NCI-H446 (cell line): ENCODE measurements at regions not wholly inside any gene's neighbourhood (a gene's known extent, or its start where the extent isn't known, plus 50 kb on each side); places are given as distances from the start of the nearest gene placed in this dataset.
A peak's percentile ranks its signal among the peaks of the same experiment; 100 is the strongest.

Experiments used
- DNase-seq, 2 experiments: peaks; one replicate each; lab custom pipeline; 2025; lab: John Stamatoyannopoulos, UW

DNA sequence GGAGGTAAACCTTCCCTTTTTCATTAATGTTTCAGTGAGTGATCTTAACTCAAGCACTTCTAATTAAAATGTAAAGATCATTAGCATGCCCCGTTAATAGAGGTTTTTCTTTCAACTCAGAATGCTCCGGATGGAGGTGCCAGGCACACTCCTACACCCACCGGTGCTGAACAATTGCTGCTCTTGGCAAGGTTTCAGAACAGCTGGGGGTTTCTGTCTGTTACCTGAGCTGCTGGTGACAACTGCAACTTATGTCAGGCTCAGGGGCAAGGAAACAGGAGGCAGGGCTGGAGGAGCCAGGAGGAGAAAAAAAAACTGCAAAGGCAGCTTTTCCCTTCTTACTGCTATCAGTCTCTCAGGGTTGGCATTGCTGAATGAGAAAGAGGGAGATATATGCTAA is 250.1 kb downstream of the DIPK2A start:
- DNase-seq, result peak in 1 of 2 experiments; percentile 14

DNA sequence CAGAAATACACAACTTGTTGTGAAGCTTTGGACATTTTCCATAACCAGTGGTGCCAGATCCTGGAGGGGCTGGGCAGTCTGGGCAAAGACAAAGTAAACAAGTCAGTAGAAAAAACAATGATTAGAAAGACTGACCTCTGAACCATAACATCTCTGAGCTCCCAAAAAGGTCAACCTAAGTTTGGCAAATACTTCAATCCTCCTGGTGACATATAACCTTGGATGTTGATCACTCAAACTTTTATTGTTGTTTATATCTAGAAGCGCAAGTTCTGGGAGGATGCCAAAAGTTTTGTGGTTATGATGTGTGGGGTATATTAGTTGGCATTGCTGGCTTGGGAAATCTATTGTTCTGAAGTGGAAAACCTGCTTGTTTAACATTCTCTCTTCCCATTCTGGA is 257.7 kb downstream of the DIPK2A start:
- DNase-seq, result peak; percentile 40 to 83

DNA sequence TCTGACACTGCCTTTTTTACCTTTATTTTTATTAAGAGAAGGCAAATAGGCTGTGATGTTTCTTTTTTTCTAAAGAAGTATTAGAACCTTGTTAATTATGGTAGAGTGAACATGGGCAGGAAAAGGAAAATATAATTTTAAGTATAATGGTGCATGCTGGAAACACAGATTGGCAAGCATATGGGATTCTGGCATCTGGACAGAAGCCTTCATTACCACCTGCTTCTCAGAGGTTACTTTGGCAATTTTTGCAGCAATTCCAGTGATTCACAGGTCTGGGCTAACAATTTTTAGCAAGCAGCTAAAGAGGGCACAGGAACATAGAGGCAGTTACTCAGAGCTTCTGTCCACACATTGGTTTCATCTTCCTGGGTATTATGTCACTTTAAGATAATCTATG is 258.3 kb downstream of the DIPK2A start:
- peak; percentile 84 to 98 for DNase-seq

DNA sequence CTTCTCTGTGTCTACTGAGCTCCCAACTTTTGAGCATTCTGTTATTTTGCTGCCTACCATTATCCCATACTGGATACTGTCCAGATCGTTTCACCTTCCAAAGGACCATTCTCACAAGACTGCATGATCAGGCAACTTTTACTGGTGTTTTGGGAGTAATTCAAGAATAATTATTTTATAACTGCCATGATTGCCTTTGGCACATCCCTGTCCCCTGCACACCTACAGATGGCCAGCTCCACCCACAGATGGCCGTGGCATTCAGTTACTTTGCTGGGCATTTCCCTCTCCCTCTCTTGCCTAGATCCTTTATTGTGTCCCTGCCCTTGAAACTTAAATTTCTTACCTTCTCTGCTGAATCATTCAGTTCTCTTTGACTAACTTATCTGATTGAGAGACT is 263.9 kb downstream of the DIPK2A start:
- DNase-seq, result peak in 1 of 2 experiments; percentile 58

DNA sequence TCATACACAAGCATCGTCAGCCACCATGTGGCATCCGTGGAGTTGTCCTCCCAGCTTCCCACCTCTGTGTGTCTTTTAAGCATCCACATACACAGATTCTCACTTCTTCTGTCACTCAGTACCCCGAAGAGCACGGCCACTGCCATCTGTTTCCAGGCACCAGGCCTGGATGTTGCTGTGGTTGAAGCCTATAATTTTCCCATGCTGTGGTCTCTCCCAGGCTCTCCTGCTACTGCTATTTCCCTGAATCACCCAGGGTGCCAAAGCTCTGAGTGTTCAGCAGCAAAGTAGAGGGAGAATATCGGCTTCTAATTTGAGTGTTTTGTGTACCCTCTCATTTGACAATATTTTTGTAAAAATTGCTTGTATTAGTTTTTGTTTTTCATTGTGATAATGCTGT is 265.7 kb downstream of the DIPK2A start:
- DNase-seq, result peak in 1 of 2 experiments; percentile 41

DNA sequence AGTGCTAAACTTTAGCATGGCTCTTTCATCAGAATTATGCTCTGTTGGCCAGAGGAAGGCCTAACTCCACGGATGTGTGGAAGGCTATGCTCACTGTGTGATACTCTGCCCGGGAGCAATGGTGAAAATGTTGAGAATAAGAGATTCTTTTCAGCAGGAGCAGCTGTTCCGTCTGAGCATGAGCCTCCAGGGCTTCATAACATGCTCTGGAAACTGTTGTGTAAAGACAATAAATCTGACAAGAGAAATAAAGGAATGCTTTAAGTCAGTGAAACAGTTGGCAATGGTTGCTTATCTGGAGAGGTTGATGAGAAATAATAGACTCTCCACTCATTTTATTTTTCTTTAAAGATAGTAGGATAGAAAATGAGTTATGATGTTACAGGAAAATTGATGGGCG is 269.8 kb downstream of the DIPK2A start:
- peak in 1 of 2 experiments; percentile 56 for DNase-seq

DNA sequence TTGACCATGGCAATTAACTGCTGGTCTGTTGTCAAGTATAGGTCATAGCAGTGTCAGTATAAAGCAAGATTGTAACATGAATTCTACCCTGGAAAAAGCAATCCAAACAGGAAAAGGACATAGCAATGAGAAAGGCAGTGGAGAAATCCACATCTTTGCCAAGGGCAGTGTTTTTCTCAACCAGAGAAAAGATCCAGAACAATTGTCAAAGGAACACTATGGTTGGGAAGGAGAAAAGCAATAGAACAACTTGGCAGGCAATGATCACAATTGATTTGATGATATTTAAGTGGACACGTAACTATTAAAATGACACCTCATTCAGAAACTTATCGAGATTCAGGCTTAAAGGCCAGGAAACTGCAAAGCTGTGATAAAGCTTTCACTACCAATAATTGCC is 271.1 kb downstream of the DIPK2A start:
- no peak for DNase-seq

DNA sequence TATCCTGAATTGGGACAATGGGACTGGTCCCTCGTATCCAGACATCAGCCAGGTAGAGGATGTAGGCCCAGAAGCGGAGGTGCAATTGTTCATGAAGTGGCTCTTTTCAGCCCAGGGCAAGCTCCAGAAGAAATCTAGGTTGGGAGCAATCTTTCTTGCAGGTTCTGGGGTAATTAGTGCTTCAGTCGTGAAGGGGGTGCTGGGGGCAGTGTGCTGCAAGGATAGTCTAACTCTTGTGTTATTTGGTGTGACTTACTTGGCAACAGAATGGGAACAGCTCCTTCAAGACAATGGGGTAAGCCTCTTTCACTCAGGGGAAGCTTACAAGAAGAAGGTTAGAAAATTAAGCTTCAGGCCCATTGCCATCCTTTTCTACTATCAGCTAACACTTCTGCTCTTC is 273.0 kb downstream of the DIPK2A start:
- DNase-seq, result no peak

DNA sequence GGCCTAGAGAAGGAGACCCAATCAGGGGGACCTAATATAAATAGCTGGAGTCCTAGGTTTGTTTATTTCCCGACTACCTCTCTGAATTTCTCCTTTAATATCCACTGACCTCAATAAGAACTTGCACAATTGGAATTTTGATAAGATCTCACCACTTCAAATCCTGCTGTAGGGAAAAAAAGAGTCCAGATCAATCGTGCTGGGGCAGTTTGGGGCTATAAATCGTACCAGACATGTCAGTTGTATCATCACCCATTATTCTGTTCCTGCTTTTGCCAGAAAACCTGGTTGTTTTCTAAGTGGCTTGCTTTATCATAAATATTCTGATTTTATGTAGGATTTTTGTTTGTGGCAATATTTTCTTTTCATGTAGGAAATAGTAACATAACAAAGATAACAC is 281.3 kb downstream of the DIPK2A start:
- DNase-seq, result no peak

DNA sequence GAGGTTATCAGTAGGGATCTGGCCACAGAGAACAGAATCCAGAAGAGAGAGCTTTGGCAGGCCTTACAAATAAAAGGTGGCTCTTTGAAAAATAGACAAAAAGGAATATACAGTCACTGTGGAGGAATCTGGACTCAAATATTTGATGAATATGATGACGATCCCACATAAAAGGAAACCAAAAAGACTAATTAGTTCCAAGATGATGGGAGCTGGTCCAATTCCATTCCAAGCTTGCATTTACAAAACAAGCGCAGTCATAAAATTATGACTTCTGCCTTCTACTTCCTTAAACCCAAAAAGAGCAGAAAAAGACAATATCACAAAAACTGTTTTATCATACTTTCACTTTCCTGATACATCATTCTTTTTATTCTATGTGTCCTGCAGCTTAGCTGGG is 285.8 kb downstream of the DIPK2A start:
- no peak for DNase-seq

DNA sequence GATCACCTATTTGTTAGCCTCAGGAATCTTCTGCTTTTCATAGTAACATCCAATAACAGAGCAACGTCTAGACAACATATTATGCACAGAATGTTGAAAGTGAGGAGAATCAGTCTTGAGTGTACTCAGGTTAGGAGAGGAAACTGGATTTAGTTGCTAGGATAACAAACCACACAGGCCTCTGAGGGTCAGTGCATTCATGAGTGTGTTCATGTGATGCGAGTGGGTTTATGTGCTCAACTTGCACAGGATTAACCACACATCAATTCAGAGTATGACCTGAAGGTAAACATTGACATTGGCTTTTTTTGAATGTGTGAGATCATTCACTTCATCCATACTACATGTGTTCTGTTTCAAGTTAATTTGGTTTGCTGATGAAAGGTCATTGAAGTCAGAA is 287.6 kb downstream of the DIPK2A start:
- no peak for DNase-seq

DNA sequence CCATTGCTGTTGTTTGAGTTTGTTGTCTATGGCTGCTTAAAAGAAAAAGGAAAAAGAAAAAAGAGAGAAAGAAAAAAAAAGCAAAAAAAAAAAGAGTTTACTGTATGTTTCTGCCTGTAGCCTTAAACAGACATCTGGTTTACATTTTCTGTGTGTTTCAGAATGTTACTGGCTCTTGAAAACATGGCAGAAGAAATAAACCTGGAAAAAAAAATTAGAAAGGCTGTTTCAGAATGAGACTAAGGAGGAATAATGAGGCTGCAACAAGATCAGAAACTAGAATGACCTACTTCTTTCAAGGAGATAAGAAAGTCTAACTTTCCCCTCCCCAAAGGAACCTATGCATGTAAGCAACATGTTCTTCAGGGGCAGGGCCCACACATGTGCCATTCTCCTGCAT is 292.1 kb downstream of the DIPK2A start:
- no peak for DNase-seq

DNA sequence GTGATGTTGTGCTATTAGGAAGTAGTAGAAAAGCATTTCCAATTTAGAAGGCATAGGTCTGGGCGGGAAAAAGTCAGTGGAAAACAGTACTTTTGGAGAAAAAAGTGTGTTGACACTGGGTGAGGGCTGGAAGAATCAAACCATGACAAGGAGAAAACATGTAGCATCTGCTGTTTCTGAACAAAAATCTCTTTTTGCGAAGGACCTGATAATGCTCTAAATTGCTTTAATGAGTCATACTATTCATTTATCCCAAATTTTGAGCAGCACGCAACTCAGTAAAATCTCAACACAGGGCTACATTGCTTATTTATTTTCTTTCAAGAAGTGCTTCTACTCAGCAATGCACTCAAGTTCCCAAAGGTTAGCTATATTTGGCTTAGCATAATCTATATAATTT is 292.7 kb downstream of the DIPK2A start:
- DNase-seq, result peak in 1 of 2 experiments; percentile 11

DNA sequence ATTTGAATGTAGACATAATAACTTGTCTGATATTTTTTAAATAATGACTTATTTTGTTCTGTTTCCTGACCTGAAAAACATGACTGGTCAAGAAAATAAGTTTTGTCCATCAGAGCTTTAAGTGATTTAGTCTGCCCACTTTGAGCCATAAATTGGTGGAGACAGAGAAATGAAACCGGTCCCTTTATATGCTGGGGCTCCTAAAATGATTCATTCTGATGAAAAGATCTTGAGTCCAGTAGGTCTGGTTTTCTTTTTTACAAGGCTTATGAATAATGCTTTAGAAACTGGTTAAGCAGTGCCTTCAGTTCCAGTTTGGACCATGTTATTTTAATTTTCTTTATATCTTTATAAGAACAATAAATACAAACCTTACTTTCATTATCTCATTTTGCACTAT is 293.2 kb downstream of the DIPK2A start:
- no peak for DNase-seq

DNA sequence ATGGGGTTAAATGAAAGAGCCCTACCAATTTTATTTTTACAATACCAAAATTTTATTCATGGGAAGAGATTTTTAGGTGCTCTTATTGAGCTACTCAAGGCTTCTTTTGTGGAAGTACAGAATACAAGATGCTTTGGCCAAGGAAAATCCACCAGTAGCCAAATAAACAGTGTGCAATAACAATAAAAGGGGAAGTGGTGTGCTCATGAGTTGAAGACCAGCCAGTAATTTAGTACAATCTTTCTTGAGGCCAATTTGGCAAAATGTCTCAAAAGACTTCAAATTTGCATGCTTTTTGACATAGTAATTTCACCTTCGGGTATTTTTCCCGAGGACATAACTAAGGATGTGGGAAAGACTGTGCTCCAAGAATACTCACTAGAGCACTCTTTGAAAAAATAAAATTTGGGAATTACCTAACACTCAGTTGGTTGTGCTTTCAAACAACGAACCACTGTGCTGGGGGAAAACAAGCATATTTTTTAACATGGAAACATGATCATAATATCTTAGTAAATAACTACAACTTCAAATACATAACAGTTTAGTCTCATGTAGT is 294.0 kb downstream of the DIPK2A start:
- DNase-seq, result peak in 1 of 2 experiments; percentile 53

DNA sequence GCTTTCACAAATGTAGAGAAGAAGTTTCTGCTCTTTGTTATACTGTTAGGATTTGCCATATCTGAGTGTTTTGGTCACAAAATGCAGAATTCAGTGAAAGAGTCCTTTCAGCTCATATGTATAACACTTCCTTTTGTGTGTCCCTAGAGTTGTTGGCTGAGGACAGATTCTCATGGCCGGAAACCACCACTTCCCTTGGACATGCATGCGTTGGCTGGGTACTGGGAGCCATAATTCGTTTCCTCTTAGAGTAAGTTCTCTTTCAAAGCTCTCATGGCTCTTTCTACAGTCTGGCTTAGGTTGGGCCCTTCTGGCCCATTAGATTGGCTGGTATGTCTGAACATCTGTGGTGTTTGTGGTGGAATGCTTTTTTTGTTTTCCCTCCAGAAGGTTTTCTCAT is 298.5 kb downstream of the DIPK2A start:
- DNase-seq, result peak in 1 of 2 experiments; percentile 17

DNA sequence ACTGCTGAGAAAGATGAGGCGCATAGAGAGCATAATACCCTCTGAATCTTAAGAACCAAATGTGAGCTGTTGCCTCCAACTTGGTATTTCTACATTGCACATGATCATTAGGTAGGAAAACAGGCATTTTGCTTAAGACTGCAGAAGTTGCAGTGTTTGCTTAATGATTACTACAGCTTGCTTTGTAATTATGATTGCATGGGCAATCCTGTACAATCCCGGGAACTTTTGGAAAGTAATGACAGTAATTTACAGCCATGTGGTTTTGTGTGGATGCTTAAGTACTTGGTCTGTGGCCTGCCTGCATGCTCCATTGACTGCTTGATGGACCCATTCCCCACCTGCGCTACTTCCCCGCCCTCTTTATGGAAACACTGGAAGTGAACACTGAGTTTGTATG is 301.1 kb downstream of the DIPK2A start:
- no peak for DNase-seq

DNA sequence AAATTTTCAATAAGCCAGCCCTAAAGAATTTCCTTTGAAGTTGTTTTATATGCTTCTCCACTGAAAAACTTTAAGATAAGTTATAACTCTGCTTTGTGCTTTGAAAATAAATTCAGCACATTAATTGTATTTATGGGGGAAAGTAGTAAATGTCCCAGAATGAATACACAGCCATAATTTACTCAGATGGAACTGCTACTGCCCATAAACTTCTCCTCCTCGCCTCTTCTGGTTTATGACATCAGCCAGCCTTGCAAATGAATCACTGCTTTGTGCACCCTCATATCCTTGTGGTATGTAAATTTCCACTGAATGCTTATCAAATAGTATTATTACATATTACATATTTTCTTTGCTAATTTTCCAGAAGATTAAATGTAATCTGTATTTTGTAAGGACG is 302.0 kb downstream of the DIPK2A start:
- no peak for DNase-seq

DNA sequence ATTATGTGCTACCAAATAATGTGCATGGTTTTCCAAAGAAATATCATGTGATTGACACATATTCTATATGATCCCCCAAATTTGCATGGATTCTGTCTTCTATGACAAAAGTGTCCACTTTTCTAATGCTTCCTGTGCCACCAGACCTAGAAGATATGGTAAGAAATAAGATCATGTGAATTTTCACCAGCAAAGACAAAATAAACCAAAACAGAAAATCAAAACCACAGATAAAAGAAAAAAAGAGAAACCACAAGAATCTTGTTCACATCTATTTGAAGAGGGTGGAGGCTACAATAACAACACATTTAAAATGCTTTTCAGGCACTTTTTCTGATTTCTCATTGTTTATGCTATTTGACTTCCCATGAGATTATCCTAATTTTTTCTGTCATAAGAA is 303.4 kb downstream of the DIPK2A start:
- DNase-seq, result no peak

DNA sequence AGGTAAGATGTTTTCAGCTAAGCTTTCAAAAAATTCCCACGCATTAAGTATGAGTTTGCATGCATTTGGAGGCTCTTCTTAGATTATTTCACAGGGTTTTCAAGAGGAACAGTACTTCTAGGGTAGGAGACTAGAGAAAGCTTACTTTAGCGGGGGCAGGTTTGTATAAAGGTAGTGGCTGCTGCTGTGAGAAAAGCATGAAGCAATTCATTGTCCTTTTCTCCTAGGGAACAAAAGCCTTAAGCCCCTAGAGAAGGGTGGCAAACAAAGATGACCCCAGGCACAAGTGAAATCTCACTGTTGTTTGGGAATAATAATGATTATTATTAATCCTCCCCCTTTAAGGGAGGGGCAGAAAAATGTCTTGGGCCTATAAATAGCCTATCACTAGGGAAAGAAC is 310.7 kb downstream of the DIPK2A start:
- DNase-seq, result no peak

DNA sequence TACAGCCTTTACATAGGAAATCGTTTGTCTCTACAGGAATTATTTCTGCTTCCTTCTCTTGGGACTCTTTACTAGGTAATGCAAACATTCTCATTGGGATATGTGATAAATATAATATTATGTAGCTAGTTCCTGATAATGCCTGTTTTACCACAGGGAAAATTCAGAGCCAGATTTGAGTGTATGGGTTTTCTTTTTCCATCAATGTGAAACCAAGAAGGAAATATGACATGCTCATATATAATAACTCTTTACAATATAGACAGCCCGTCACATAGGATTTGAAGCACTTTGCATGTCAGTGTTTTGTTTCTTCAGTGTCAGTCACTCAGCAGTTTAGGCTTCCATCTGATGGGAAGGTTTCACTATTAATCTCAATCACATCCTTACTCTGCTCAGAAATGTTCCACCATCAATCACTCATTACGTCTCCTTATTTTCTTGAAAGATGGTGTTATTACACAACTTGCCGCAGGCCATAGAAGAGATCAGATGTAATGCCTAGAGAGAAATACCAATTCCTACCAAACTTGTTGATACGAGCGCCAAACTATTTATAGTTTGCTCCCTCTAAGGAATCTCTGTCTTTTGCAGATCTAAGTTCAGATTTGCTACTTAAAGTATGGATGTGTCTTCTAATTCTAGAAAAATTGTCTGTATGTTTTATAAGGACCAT is 314.8 kb downstream of the DIPK2A start:
- DNase-seq, result no peak

DNA sequence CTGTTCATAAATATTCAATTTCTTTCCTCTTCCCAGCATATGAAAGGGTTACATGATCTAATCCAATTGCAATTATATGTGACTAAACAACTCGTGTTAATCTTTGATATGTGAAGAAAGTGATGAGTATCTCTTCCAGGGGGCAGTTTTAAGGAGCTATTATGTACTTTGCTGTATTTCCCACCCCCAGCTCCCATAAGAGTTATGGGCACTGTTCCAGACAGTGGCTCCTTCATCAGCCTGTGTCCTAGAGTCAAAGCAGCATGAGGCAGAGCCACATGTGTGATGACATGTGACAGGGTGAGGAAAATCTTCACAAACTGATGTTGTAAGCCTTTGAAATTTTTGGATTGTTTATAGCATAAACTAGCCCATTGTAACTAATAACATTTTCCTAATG is 315.4 kb downstream of the DIPK2A start:
- no peak for DNase-seq

DNA sequence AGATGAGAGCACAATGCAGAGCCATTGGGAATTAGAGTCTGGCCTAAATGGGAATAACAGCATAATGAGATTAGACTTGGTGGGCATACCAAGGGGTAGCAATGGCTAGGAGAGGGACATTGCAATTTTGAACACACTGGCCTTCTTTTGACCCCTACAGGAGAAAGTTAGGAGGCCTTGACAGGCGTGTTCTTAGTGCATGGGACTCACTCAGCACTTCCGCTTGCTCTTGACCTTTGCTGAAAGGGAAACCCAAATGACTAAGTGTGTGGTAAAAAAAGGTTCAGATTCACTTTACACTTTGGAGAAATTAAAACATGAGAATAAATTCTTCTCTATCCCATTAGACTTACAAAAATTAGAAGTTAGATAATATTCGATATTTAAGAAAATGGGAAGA is 317.4 kb downstream of the DIPK2A start:
- DNase-seq, result no peak
